Hepatocyte (in vitro differentiated cells): ENCODE measurements at regions not wholly inside any gene's neighbourhood (a gene's known extent, or its start where the extent isn't known, plus 50 kb on each side); places are given as distances from the start of the nearest gene placed in this dataset.

ENCODE experiments used
- EZH2 ChIP-seq: fragments of 200-600 bp; sonication (generic); IDR thresholded peaks from 2 replicates; pipeline ENCODE4 v1.6.1; 2016; ENCODE audit warnings: antibody characterized with exemption, mild to moderate bottlenecking, borderline replicate concordance
- TF ChIP-seq, protein P1 (sequence below): fragments of 200-600 bp; sonication (generic); IDR thresholded peaks from 2 replicates; pipeline ENCODE4 v1.5.1; 2016; ENCODE audit warnings: antibody characterized with exemption, mild to moderate bottlenecking; ENCODE audit not compliant: poor library complexity

- TF ChIP-seq, protein P1, sequence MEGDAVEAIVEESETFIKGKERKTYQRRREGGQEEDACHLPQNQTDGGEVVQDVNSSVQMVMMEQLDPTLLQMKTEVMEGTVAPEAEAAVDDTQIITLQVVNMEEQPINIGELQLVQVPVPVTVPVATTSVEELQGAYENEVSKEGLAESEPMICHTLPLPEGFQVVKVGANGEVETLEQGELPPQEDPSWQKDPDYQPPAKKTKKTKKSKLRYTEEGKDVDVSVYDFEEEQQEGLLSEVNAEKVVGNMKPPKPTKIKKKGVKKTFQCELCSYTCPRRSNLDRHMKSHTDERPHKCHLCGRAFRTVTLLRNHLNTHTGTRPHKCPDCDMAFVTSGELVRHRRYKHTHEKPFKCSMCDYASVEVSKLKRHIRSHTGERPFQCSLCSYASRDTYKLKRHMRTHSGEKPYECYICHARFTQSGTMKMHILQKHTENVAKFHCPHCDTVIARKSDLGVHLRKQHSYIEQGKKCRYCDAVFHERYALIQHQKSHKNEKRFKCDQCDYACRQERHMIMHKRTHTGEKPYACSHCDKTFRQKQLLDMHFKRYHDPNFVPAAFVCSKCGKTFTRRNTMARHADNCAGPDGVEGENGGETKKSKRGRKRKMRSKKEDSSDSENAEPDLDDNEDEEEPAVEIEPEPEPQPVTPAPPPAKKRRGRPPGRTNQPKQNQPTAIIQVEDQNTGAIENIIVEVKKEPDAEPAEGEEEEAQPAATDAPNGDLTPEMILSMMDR = no peak
- no peak for TF ChIP-seq EZH2
Measured at GRCh38 chr17:62899361-62899760, 66.7 kb upstream of the TANC2 start.
